ENCODE measurements at regions not wholly inside any gene's neighbourhood (a gene's known extent, or its start where the extent isn't known, plus 50 kb on each side); places are given as distances from the start of the nearest gene placed in this dataset.
"Not testable (repeated sequence)": the region's sequence is repeated elsewhere in the genome, so short reads cannot be mapped to it uniquely, and the experiment has no call there.

DNA sequence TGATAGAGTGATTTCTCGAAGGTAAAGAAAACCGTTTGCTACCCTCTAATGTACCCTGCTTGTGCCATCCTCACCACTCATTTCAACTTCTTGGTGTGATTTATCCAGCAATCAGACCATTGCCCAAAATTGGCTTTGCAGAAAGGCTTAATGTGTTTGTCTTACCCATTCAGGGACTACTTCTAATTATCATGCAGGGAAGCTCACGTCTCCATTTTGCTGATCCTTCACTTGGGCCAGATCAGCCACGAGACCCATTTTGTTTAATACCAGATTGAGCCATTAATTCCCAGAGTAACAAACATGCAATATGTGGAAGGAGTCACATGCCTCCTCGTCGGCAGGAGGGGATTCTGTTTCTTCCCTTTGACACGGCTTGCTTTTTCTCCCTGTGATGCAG lies 51.1 kb upstream of the CRY1 start:
- DNase-seq: no peak

DNA sequence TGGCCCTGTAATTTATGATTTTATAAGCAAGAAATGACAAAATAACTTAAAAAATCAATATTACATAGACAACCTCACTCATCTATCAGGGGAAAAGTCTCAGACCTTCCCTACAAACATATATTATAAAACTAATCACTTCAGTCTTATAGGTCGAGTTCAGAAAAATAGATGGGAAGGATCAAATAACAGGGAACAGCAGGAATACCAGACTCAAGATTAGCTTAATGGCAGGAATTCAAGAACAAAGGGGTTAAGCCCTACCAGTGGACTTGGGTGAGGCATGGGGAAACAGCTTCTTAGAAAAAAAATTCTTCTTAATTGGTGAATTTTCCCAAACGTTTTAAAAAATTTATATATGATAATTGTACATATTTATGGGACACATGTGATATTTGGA lies 51.6 kb upstream of the CRY1 start:
- DNase-seq: no peak

DNA sequence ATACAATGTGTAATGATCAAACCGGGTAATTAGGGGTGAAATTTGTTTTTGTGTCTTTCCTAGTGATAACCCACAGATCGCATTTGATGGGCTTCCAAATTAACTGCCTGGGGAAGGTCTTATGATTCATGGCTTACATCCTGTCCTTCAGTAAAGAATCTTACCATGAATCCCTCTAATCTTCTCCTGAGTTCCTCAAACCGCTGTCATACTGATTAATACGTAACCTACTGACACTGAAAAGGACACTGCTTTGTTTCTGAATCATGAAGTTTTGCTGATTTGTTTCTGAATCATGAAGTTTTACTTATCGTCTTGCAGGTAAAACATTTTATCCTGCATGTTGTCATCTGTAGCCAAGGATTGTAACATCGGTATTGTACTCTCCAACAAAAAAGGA lies 52.0 kb upstream of the CRY1 start:
- DNase-seq: no peak

DNA sequence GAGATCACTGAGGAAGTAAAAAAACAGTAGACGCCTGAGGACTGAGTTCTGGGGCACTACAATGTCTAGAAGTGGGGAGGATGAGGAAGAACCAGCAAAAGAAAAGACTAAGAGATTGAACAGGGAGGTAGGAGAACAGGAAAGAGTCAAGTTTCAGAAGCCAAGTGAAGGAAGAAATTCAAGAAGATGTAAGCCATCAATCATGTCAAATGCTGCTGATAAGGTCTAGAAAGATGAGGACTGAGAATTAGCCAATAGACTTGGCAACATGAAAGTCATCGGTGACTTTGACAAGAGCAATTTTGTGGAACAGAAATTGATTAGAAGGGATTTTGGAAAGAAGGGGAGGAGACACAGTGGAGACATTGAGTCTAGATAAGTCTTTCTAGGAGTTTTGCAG lies 54.8 kb upstream of the CRY1 start:
- DNase-seq: no peak

DNA sequence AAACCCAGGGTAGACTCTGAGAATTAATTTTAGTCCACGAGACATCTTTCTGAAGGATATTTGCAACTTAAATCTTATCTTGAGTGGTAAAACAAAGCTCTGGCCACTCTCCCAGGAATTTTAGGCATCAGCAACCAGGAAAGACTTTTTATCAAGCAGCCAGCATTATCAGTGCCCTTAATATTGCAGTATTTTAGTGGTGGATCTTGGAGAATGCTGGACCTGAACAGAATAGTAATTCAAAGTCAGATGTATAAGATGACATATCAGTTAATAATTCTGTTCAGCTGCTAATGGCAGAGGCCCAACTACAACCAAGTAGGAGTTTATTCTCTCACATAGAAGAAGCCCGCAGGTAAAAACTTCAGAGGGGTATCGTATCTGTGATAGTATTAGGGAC lies 59.0 kb upstream of the CRY1 start:
- DNase-seq: no peak

DNA sequence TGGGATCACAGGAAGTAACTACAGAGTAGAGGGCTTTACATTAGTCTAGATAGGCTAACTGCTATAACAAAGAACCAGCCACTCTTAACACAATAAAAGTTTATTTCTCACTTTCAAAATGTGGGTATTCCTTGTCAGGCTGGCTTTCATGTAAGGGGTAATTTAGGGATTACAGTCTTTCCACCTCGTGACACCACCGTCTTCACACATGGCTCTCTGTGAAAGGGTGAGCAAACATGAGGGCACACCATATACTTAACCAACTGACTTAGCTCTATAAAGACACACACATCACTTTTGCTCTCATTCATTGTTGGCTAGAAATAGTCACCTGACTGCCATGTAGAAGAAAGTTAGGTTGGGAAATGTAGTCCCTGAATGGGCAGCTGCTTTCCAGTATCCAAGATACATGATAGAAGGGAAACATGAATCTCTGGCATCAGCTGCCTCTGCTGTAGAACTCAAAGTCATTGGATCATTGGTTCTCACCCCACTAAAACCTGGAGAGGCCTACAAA lies 66.1 kb upstream of the CRY1 start:
- no peak for DNase-seq

DNA sequence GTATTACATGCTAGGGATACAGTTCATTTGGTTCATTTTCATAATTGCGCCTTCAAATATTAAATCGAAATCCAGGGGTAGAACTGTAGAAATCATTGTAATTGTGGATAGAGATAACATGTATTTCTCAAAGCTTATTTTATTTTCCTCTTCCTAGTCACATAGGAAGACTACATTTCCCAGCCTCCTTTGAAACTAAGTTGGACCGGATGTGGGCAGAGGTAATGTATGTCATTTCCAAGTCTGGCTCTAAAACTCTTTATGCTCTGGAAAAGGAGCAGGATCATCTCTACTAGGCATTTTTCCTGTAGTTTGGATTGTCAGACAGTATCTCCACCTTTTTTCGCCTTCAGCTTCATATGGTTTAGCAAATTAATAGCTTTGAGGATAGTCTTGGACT lies 70.1 kb upstream of the CRY1 start:
- DNase-seq: no peak

DNA sequence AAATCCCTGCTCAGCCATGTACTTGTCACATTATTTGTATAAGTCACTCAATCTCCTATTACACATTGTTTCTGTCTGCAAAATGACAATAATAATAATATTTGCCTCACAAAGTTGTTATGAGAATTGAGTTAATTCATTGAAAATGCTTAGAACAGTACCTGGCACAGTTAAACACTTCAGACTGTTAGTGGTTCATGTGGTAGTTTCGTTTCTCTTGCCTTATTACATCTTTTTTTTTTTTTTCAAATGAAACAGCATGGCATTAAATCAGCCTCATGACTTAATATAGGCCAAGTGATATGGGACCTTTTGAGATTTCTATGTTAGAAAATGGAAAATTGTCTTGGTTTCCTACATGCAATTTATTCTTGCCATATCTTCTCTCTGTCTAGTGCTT lies 71.0 kb upstream of the CRY1 start:
- DNase-seq: no peak

DNA sequence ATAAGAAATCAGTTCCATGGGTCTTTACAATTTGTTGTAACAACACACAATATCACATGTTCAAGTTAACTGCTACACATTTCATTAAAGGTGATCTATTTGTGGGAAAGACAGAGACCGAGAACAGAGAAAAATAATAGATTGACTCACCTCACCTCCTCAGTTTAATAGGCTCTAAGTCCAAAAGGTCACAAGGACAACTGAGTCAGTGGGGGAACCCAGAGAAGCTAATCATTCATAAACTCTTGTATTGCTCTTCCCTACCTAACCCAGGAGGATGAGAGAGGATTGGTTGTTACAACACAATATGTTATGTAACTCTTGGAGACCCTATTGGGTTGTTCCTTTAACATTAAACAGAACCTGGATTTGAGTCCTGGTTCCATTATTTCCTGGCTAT lies 72.2 kb upstream of the CRY1 start:
- DNase-seq: no peak

DNA sequence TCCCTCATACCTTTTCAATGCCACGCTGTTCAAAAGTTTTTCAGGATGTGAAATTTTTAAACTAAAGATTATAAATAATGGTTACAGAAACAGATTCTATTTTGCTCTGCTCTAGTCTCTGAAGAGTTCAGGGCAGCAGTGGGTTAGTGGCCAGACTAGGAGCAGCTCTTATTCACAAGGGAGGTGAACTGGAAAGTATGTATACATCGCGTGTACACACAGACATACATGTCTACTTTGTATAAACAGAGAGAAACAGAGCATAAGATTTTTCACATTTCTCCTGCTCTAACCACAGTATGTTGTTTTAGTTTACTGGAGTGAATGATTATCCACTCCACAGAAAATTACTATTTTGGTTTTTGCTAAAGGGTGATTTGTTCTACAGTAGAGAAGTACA lies 74.4 kb upstream of the CRY1 start:
- no peak for DNase-seq

DNA sequence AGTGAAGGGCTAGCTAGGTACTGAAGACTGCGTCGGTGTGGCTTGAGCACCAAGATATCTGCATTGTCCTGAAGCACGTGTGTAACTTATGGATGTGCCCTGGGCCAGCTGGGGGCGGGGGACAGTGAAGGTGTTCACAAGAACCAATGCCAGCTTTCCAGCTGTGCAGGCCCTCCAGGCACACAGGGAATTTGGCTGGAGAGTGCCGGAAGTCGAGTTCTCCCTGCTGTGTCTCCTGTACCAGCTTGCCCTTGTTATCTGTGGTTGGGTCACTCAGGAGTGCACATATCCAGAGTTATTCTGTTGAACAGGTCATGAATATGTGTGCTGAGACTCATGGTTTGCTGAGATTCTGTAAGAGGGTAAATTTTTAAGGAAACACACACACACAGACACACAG lies 75.9 kb upstream of the CRY1 start:
- DNase-seq: no peak

DNA sequence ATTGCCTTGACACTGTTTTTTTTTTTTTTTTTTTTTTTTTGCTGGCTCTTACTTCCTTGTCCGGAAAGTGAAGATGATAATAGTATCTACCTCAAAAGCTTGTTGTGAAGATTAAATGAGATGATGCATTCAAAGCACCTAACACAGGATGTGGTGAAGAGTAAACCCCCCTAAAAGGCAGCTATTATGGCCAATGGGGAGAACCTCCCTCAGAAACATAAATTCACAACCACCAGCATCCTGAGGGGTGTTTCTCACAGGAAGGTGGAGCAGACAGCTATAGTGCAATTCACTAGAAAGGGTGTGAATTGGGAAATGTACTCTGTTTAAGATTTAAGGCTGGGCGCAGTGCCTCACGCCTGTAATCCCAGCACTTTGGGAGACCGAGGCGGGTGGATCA lies 85.4 kb upstream of the CRY1 start:
- DNase-seq: no peak

DNA sequence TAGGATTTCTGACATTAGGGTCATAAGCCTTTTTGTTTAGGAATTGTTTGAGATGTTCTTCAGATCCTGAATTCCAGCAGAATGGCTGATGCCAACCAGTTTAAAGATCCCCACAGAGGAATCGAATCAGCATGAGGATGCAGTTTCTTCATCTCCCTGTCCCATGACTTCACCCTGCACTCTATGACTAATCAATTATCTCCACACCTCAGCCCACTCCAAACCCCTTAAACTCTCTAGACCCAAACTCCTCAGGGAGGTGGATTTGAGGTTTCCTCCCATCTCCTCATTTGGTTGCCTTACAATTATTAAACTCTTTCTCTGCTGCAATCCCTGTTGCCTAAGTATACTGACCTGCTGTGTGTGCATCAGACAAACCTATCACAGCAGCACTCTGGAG lies 86.5 kb upstream of the CRY1 start:
- no peak for DNase-seq

DNA sequence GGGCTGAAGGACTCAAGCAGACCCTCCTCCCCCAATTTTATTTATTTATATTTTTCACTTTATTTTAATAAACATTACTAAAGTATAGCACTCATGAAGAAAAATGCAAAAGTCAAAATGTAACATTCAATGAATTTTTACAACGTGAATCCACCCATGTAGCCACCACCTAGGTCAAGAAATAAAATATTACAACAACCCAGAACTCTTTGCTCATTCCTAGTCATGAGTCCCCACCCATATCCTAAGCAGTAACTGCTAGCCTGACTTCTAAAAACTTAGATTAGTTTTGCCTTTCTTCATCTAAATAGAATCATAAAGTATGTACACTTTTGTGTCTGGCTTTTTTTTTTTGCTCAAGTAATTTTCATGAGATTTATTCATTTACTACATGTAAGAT lies 86.9 kb upstream of the CRY1 start:
- no peak for DNase-seq

DNA sequence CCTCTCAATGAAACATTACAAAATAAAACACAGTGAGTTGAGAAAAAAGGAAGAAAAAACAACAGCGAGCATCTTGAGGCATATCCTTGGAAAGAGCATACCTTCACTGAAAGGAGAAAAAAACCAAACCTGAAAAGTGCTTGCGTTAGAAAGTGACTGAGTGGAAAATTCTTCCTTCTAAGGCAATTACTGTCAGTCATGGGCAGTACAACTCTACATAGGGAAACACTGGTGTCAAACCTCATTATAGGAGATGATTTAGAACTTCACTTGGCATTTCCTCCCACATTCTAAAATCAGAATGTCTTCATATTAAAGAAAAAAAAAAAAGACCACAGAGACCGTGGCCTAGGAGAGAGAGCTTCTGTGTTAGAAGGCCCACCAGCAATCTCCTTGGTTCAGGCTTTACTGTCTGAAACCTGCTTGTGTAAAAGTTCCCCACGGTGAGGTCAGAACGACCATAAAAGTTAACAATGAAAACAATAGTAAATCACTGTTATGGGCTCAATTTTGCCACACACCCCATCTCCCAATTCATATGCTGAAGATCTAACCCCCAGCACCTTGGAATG lies 91.1 kb upstream of the CRY1 start:
- DNase-seq: no peak

DNA sequence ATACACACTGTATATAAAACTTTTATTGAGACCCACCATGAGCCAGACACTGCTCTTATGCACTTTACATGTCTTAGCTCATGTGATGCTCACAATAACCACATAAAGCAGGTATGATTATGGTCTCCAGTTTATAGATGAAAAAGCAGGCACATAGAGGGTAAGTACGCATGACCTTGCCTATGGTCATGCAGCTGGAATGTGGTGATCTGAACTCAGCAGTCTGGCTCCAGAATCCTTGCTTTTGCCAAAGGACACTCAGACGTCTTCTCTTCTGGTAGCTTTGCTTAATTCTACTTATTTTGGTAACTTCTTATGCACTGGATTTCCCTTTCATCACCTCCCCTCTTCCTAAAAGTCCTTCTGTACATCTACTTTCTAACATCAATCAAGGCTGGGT lies 103.3 kb upstream of the CRY1 start:
- DNase-seq: no peak

DNA sequence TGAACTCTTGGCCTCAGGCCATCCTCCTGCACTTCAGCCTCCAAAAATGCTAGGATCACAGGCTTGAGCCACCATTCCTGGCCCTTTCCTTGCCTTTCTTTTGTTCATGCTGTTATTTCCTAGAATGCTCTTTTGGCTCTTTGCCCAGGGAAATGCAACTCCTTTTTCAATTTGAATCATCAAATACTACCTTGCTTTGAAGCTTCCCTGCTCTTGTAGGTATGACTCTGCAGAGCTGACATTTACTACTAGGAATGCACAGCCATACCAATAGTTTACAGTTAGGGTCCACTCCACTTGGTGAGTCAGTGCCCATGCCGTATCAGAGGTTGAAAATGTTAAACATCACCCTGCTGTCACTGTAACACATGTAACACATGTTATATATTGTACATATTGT lies 107.0 kb upstream of the CRY1 start:
- DNase-seq: no peak

DNA sequence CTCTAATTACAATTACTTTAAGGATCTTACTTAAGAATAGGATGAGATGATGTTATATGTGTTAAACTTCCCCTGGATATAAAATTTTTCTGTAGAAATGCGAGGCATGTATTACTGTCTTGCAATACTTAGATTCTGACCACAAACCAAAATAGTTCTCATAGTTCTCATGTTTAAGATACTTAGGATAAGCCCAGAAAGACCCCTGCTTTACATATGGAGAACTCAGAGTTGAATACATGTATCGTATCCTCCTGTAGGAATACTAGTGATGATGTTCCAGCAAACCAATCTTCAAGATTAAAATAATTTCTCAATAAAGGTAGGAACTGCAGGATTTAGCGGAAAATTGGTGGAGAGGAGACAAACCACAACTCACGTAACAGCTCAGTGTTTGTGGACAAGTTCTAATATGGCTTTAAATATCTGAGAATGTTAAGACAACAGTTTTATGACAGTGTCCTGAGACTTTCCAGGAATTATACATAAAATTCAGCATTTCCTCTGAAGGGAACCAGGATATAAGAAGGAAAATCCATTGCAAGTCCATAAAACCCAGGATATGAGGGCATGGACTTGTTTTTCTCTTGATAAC lies 114.7 kb upstream of the CRY1 start:
- no peak for DNase-seq

DNA sequence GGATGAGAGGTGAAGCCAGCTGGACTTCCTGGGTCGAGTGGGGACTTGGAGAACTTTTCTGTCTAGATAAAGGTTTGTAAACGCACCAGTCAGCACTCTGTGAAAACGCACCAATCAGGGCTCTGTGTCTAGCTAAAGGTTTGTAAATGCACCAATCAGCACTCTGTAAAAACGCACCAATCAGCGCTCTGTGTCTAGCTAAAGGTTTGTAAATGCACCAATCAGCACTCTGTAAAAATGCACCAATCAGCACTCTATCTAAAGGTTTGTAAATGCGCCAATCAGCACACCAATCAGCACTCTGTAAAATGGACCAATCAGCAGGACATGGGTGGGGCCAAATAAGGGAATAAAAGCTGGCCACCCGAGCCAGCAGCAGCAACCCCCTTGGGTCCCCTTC lies 116.4 kb upstream of the CRY1 start:
- DNase-seq: not testable (repeated sequence)

DNA sequence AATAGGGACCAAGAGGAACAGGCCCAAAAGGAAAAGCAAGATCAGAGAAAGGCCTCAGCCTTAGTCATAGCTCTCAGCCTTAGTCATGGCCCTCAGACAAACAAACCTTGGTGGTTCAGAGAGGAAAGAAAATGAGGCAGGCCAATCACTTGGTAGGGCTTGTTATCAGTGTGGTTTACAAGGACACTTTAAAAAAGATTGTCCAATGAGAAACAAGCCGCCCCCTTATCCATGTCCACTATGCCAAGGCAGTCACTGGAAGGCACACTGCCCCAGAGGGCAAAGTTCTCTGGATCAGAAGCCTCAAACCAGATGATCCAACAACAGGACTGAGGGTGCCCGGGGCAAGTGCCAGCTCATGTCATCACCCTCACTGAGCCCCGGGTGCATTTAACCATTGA lies 121.0 kb upstream of the CRY1 start:
- DNase-seq: not testable (repeated sequence)

DNA sequence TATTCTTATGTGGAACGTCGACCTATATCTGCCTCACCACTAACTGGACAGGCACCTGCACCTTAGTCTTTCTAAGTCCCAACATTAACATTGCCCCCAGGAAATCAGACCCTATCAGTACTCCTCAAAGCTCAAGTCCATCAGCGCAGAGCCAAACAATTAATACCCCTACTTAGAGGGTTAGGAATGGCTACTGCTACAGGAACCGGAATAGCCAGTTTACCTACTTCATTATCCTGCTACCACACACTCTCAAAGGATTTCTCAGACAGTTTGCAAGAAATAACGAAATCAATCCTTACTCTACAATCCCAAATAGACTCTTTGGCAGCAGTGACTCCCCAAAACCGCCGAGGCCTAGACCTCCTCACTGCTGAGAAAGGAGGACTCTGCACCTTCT lies 123.1 kb upstream of the CRY1 start:
- DNase-seq: not testable (repeated sequence)

DNA sequence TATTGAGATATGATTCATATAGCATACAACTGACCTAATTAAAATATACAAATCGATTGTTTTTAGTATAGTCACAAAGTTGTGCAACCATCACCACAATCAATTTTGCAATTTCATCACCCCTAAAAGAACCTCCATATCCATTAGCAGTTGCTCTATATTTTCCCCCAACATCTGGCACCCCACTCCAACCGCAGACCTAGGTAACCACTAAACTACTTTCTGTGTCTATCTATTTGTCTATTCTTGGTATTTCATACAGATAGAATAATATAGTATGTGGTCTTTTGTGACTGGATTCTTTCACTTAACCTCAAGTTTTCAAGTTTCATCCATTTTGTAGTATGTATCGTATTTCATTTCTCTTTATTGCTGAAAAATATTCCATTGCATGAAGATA lies 126.0 kb upstream of the CRY1 start:
- no peak for DNase-seq

DNA sequence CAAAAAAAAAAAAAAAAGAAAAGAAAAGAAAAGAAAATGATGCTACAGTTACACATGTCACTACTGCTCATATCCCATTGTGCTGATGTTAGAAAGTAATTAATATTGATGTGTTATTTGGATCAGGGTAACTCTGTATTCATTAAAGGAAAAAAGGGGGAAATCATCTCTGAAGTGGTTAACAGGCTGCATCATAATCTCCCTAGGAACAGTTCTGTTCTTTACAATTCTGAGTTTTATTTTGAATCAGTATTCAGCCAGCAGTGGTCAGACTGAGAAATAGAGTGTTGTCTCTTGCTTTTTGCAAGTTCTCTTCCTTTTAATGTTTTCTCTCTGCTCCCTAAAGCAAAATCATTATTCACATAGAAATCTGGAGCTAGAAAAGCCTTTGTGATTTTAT lies 128.6 kb upstream of the CRY1 start:
- no peak for DNase-seq

DNA sequence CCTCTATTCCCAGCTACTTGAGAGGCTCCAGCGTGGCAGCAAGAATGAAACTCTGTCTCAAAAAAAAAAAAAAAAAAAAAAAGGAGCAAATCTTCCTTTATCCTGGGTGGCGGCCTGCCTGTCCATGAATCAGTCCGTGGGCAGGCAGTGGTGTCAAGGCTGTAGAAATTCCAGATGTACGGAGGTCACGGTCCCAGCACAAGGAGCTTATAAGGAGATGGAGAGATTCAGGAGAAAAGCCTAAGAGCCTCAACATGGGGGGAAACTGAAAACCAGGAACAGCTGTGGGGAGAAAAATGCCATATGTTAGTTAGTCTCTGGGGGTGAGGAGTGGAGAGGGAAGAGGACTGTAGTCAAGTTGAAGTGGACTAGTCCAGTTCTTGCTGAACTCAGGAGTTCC lies 130.5 kb upstream of the CRY1 start:
- peak; percentile 8 for DNase-seq

DNA sequence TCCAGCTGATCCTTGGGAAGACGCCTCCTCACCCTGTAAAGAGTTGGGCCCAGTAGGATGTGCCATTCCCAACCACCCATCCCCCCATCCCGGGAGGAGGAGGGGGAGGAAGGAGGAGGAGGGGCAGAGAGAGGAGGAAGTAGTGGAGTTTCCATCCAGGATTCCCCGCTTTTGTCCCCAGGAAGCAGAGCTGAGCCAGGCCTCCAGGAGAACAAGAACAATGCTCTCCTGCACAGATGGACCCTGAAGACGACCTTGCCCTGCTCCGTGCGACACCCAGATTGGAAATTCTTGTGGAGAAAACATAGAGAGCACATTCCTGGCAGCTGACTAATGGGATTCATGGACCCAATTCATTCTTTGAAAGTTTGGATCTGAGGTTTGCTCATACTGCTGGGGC lies 132.3 kb upstream of the CRY1 start:
- DNase-seq: no peak
